Activated CD4-positive, alpha-beta T cell treated with anti-CD3 and anti-CD28 coated beads for 48 hours (primary cell): ENCODE measurements at regions not wholly inside any gene's neighbourhood (a gene's known extent, or its start where the extent isn't known, plus 50 kb on each side); places are given as distances from the start of the nearest gene placed in this dataset.

Source experiments
- DNase-seq: peaks from one replicate; pipeline ENCODE4 v3.0.0-alpha.2; 2020

- no peak for DNase-seq
Observed at GRCh38 chr16:64892835-64893785, 228.8 kb downstream of the CDH11 start.

- no peak for DNase-seq
Observed at GRCh38 chr16:64889446-64889845, 232.4 kb downstream of the CDH11 start.

GRCh38 chr16:64887651-64888050 is 234.2 kb downstream of the CDH11 start:
- no peak for DNase-seq

- no peak for DNase-seq
Observed at GRCh38 chr16:64882078-64882784, 239.6 kb downstream of the CDH11 start.

GRCh38 chr16:64880994-64881393 is 240.9 kb downstream of the CDH11 start:
- DNase-seq = no peak

GRCh38 chr16:64880006-64880405 is 241.9 kb downstream of the CDH11 start:
- DNase-seq = no peak

GRCh38 chr16:64878940-64879339 is 242.9 kb downstream of the CDH11 start:
- DNase-seq = no peak

- DNase-seq = no peak
Observed at GRCh38 chr16:64872101-64872500, 249.8 kb downstream of the CDH11 start.

GRCh38 chr16:64870859-64871258 is 251.0 kb downstream of the CDH11 start:
- DNase-seq = no peak

GRCh38 chr16:64869781-64870180 is 252.1 kb downstream of the CDH11 start:
- no peak for DNase-seq

GRCh38 chr16:64866021-64866420 is 255.8 kb downstream of the CDH11 start:
- DNase-seq = no peak

GRCh38 chr16:64865069-64865696 is 256.7 kb downstream of the CDH11 start:
- DNase-seq = no peak

- no peak for DNase-seq
Observed at GRCh38 chr16:64864232-64864809, 257.5 kb downstream of the CDH11 start.

- DNase-seq = no peak
Observed at GRCh38 chr16:64858076-64858475, 263.8 kb downstream of the CDH11 start.

- no peak for DNase-seq
Observed at GRCh38 chr16:64857411-64857810, 264.5 kb downstream of the CDH11 start.

GRCh38 chr16:64853551-64853950 is 268.3 kb downstream of the CDH11 start:
- no peak for DNase-seq

GRCh38 chr16:64846966-64847365 is 274.9 kb downstream of the CDH11 start:
- no peak for DNase-seq

GRCh38 chr16:64845071-64845470 is 276.8 kb downstream of the CDH11 start:
- no peak for DNase-seq

- DNase-seq = no peak
Observed at GRCh38 chr16:64841482-64841881, 280.4 kb downstream of the CDH11 start.

GRCh38 chr16:64841071-64841470 is 280.8 kb downstream of the CDH11 start:
- DNase-seq = no peak

GRCh38 chr16:64830653-64831052 is 291.2 kb downstream of the CDH11 start:
- DNase-seq = no peak

- DNase-seq = no peak
Observed at GRCh38 chr16:64829678-64830077, 292.2 kb downstream of the CDH11 start.

GRCh38 chr16:64826374-64826773 is 295.5 kb downstream of the CDH11 start:
- no peak for DNase-seq
